Stomach (tissue), 8 donors: ENCODE measurements at regions not wholly inside any gene's neighbourhood (a gene's known extent, or its start where the extent isn't known, plus 50 kb on each side); places are given as distances from the start of the nearest gene placed in this dataset.

Experiments
- DNase-seq, 2 donors: peaks; one replicate each; pipeline versions ENCODE4 v3.0.0 to v3.0.0-alpha.2; 2013 to 2019
- H3K27ac ChIP-seq, 5 donors: fragments of 200-600 bp in 4 of 5; sonication (generic) in 4 of 5; one replicate each; pipeline ENCODE4 v1.5.1; 2013 to 2019; ENCODE audit warnings: mild to moderate bottlenecking in 1 of 5, moderate library complexity in 1 of 5
- H3K27me3 ChIP-seq, 3 donors: fragments of 200-600 bp; sonication (generic); one replicate each; pipeline ENCODE4 v1.5.1; 2017 to 2019; ENCODE audit warnings: mixed run types in 1 of 3
- H3K36me3 ChIP-seq, 4 donors: fragments of 200-600 bp; sonication (generic); 1 replicate in 3 of 4; 2 replicates in 1 of 4; pipeline ENCODE4 v1.5.1; 2016 to 2019
- H3K4me1 ChIP-seq, 4 donors: fragments of 200-600 bp; sonication (generic); one replicate each; pipeline ENCODE4 v1.5.1; 2016 to 2019
- H3K4me3 ChIP-seq, 4 donors: fragments of 200-600 bp; sonication (generic) in 3 of 4; one replicate each; pipeline ENCODE4 v1.5.1; 2016 to 2019; ENCODE audit warnings: mild to moderate bottlenecking in 1 of 4
- H3K9me3 ChIP-seq, 4 donors: fragments of 200-600 bp; sonication (generic); one replicate each; pipeline ENCODE4 v1.5.1; 2016 to 2019
- CTCF ChIP-seq, 7 experiments: fragments of 450-650 bp in 4 of 7; fragments of 200-600 bp in 3 of 7; sonication (generic) in 3 of 7; IDR thresholded peaks; one replicate each; pipeline ENCODE4 v1.5.1; 2016 to 2019; ENCODE audit warnings: antibody characterized with exemption in 7 of 7, control low read depth in 2 of 7, mild to moderate bottlenecking in 1 of 7
- EP300 ChIP-seq: sonication (generic); formaldehyde crosslinking; IDR thresholded peaks from one replicate; pipeline ENCODE4 v1.6.1; 2017; ENCODE audit warnings: antibody characterized with exemption
- POLR2A ChIP-seq, 4 donors: fragments of 450-650 bp; IDR thresholded peaks; one replicate each; pipeline ENCODE4 v1.6.1; 2016; ENCODE audit warnings: antibody characterized with exemption in 4 of 4, control low read depth in 2 of 4, mild to moderate bottlenecking in 1 of 4, moderate library complexity in 1 of 4
- POLR2AphosphoS5 ChIP-seq, 3 donors: sonication (generic); formaldehyde crosslinking; IDR thresholded peaks; one replicate each; pipeline ENCODE4 v1.6.1; 2016; ENCODE audit warnings: antibody characterized with exemption in 3 of 3
- WGBS, 5 donors: extraction: QIAGEN DNeasy Blood & Tissue Kit in 3 of 5; methylation state at CpG; one replicate each; pipeline versions ENCODE4 v1.1.5 to v1.1.7; 2013 to 2018; 5-methylcytosine and 5-hydroxymethylcytosine counted together
- intact Hi-C: fragments of 100-400 bp; cut with DNase I; formaldehyde crosslinking; loops from one replicate; pipeline ENCODE4 v1.15.1; 2023; ENCODE audit warnings: low total_unique reads
- small RNA-seq, 4 donors: library from RNA; depleted of rRNA; stranded (forward); fragments of <200 nt; gene quantifications; one replicate each; pipeline ENCODE3, GENCODE V24; 2016
- donor health status: healthy with polysubstance abuse.
- donor health status: Bipolar disorder and iron deficiency.
- donor health status: healthy.

- WGBS, 5 donors = 78 to 89% (median 85%) methylated on average over 7 of the region's 7 CpGs
- no peak for TF ChIP-seq CTCF (IDR thresholded peaks at IDR 0.05)
- TF ChIP-seq POLR2A (IDR thresholded peaks at IDR 0.05) = no peak
- no peak for TF ChIP-seq EP300
- no peak for TF ChIP-seq POLR2AphosphoS5 (IDR thresholded peaks at IDR 0.05)
- intact Hi-C loops = no loop called here
Observed at GRCh38 chr4:14943749-14944148, 58.5 kb upstream of the CPEB2 start.

GRCh38 chr4:14952352-14952751, 49.9 kb upstream of the CPEB2 start:
- DNase-seq = no peak
- H3K36me3 ChIP-seq = no peaks in the 10 kb centered on the region
- H3K27ac ChIP-seq = no peak overlapping the region
- no peak for TF ChIP-seq POLR2AphosphoS5 (IDR thresholded peaks at IDR 0.05)
- TF ChIP-seq EP300 = no peak
- no peak for TF ChIP-seq POLR2A (IDR thresholded peaks at IDR 0.05)
- TF ChIP-seq CTCF (IDR thresholded peaks at IDR 0.05) = no peak
- no peaks in the 10 kb centered on the region for H3K27me3 ChIP-seq
- no peak overlapping the region for H3K4me3 ChIP-seq
- H3K4me1 ChIP-seq = no peaks in the 10 kb centered on the region
- no peaks in the 10 kb centered on the region for H3K9me3 ChIP-seq
- intact Hi-C loops = no loop called here

More at GRCh38 chr4:14943749-14944148, 58.5 kb upstream of the CPEB2 start:
- Histone ChIP-seq H3K4me1 (no peaks in the 10 kb centered on the region), H3K36me3 (no peaks in the 10 kb centered on the region), H3K27me3 (no peaks in the 10 kb centered on the region), H3K4me3 (no peak overlapping the region), H3K27ac (no peak overlapping the region), H3K9me3 (no peaks in the 10 kb centered on the region)
- no peak for DNase-seq

Small RNA genes in the stretch of these regions (small RNA-seq; reads per million reads assigned to genes)
- gene RF00092 = 0 reads per million in 4 donors
